Renal cortex interstitium (tissue), 11 donors: ENCODE measurements at regions not wholly inside any gene's neighbourhood (a gene's known extent, or its start where the extent isn't known, plus 50 kb on each side); places are given as distances from the start of the nearest gene placed in this dataset.
A peak's percentile ranks its signal among the peaks of the same experiment; 100 is the strongest.

Source experiments
- DNase-seq, 11 donors: peaks; one replicate each; pipeline ENCODE4 v3.0.0-alpha.2; 2013; ENCODE audit warnings: low read depth in 9 of 11, low spot score in 4 of 11; ENCODE audit errors: extremely low read depth in 1 of 11

DNA sequence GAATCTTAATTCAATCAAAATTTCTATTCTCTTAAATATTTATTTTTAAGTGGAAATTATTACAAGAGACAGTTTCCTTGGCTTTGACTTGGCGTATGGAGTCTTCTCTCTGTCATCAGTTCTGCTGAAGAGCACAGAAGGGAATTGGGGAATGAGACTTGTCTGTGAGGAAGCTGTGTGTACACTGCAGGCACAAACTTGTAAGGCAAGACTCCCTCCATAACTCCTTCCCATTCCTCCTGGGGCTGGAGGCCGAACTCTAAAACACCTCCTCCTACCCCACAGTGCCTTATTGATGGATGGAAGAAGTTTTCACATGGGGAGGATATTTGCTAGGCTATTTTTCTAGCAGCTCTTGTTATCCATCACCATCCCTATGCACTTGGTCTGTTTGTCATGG lies 187.4 kb upstream of the ELL2 start:
- no peak for DNase-seq

GRCh38 chr5:96148376-96148775 lies 186.7 kb upstream of the ELL2 start:
- no peak for DNase-seq

DNA sequence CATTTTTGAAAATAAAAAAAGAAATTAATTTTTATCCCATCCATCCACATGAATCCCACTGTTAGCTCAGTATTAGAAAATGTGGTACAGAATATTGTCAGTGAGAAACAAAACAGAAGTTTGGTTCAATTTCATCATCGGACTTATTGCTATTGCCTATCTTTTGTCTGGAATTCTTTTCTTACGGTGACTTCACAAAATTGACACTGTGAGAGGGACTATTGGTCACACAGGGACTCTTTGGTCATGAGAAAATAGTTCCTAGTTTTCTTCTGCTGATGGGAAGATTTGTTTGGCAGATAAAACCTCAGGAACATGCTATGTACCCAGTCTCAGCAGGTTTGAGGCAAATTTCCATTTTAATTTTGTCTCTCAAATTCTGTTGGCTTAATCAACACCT lies 186.2 kb upstream of the ELL2 start:
- DNase-seq: no peak

DNA sequence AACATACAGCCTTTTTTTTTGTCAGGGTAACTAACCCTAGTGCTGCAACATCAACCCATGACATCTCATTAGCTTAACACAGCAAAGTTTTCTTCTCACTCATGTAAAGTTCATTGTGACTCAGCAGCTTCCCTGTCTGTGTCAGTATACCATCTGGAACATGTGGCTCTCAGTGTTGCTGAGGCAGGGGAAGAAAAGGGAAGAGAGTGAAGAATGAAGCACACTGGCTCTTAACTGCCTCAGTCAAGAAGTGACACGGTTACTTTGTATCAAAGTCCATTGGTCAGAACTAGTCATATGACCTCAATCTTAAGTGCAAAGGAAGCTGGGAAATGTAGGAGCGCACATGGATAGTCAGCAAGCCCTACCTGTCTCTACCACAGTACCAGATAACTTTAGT lies 185.0 kb upstream of the ELL2 start:
- peak in 2 of 11 donors; percentile 4 to 7 for DNase-seq

- peak in 3 of 11 donors; percentile 6 to 12 (median 6) for DNase-seq
Observed at GRCh38 chr5:96144289-96144688, 182.6 kb upstream of the ELL2 start.

- DNase-seq: no peak
Observed at GRCh38 chr5:96143450-96143849, 181.8 kb upstream of the ELL2 start.

DNA sequence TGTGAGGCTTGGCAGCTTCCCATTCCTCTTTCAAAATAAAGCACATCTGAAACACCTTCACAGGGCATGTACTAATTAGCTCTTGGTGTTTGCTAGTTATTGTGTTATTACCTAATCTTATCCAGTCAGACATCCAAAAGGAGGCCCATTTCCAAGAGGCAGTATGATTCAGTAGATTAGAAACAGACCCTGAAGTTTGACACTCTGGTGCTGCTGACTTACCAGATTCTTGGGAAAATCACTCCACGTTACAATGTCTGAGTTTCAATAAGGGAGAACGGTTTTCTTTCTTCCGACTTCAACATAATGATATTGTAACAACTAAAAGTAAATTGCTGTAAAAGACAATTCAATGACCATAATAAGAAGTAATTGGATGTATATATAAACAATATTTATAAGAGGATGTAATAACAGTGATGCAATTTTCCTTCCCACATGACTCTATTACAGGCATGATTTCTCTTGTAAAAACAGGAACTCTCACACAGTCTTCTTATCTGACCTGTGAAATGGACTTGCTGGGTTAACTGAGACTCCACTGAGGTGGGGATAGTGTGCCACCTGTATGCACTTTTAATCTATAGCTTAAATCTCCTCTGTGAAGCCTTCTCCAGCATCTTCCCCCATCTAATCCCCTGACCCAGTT lies 181.3 kb upstream of the ELL2 start:
- DNase-seq: no peak

GRCh38 chr5:96142184-96142781 lies 180.6 kb upstream of the ELL2 start:
- DNase-seq: no peak

GRCh38 chr5:96141749-96142148 lies 180.1 kb upstream of the ELL2 start:
- no peak for DNase-seq

DNA sequence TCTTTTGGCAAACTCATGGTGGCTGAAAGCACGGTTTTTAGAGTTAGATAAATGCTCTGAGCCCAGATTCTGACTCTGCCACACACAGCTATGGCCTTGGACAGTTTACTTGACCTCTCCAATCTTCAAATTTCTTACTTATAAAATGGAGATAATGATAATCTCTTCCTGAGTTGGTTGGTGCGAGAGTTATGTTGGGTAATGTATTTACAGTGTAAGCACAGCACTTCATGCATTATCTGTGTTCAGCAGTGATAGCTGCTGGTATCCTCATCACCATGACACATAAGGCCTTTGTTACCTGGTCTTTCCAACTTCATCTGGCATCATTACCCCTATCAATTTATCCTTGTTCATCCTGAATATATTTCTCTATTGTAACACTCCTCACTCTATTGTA lies 178.8 kb upstream of the ELL2 start:
- no peak for DNase-seq

GRCh38 chr5:96140084-96140483 lies 178.4 kb upstream of the ELL2 start:
- no peak for DNase-seq

DNA sequence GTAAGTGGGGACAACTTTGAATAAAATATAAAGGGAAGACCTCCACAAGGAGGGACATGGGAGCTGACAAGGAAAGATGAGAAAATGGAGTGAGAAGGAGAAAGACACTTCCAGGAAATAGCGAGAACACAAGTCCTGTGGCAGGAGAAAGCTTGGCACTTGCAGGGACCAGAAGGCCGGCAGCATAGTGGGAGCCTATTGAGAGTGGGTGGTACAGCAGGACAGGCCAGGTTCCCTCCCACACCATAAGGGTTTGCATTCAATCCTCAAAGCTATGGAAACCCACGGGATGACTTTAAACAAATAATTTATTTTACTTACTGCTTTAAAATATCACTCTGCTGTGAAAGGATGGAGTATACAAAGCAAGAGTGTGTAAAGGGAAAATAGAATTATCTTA lies 173.2 kb upstream of the ELL2 start:
- no peak for DNase-seq

DNA sequence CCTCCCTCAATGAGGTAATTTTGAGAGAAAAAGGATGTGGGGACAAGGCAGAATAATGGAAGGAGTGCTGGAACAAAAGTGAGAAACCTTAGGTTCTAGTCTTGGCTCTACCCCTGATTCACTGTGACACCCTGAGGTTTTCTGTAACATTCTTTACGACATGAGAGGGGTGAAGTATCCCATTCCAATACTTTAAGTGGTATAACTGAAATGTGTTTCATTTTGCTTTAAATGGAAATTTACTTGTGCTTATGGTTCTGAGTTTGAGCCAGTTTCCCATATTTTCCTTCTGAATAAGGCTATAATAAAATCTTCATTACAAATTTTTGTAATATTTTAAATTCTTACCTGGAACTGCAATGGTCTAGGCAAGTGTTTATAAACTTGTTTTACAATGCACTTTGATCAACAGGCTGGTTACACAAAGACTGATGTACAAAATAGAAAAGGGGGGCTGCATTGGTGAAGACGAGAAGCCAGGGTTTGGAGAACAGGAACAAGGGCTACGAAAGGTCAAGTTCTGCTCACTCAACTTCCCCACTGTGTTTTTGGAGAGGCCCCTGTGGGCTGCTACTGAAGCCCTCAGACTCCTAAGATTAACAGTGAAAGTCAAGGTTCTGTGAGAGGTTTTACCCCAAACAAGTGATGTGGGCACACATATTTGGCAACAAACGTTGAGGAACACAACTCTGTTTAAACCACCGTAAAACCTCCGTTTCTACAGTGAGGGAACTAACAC lies 171.9 kb upstream of the ELL2 start:
- DNase-seq: no peak

DNA sequence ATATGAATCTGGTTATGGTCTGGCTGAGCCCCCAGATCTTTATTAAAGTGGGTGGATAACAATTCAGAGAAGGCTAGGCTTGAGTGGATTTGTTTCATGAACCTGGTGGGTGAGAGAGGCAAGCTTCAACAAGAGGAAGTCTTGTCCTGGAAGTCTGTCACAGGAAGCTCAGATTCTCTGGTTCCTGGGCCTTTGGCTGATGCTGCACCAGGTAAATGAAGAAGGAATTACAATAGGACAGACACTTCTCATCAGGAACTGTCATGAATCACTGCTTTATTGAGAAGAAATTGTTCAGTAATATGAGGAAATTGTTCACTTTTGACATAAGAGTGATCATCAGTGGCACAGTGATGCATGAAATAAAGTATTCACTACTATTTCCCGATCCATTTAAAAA lies 167.6 kb upstream of the ELL2 start:
- no peak for DNase-seq

DNA sequence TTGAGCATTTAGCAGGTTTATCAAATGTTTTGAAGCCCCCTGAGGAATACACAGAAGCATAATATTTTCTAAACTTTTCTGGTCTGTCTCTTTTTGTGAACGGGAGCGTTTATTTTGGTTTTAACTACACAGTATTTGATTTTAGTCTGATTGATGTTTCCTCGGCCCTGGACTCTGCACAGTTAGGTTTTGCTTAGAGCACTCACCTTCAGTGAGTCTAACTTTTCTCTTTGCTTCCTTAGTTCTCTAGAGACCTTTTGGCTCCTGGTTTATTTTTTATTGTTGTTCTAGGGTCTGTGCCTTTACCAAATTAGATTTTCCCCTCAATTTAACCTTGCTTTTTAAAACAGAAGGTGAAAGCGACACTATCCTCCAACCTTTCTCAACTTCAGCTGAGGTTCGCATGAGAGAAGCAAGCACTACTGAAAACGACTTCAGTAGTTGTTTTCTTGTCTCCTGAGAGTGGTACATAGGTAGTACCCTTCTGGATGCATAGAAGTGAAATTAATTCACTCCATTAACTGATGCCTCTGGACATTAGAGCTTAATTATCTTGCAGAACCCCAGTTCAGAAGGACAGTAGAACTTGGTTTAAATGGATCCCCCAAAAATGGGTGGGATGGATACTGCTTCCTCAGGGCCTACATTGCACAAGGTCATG lies 166.7 kb upstream of the ELL2 start:
- no peak for DNase-seq

- no peak for DNase-seq
Observed at GRCh38 chr5:96127538-96127937, 165.9 kb upstream of the ELL2 start.

- DNase-seq: no peak
Observed at GRCh38 chr5:96125231-96125891, 163.7 kb upstream of the ELL2 start.

GRCh38 chr5:96124589-96124988 lies 162.9 kb upstream of the ELL2 start:
- DNase-seq: no peak

GRCh38 chr5:96123418-96123817 lies 161.8 kb upstream of the ELL2 start:
- DNase-seq: no peak

- no peak for DNase-seq
Observed at GRCh38 chr5:96121364-96121763, 159.7 kb upstream of the ELL2 start.
